ENCODE measurements at regions not wholly inside any gene's neighbourhood (a gene's known extent, or its start where the extent isn't known, plus 50 kb on each side); places are given as distances from the start of the nearest gene placed in this dataset.
"Not testable (repeated sequence)": the region's sequence is repeated elsewhere in the genome, so short reads cannot be mapped to it uniquely, and the experiment has no call there.

- no peaks in the 10 kb centered on the region for H3K4me1 ChIP-seq (ENCODE audit: control insufficient read depth in 5 of 5, insufficient read depth in 5 of 5, low read length in 5 of 5)
- H3K27ac ChIP-seq (ENCODE audit: low read depth in 1 of 2, low read length in 1 of 2): no peak overlapping the region
- H3K4me3 ChIP-seq: no peak overlapping the region
- no peak overlapping the region for H3K9ac ChIP-seq (ENCODE audit: insufficient read depth in 1 of 2, low read length in 2 of 2)
- H3K9me3 ChIP-seq (ENCODE audit: control insufficient read depth in 4 of 4, insufficient read depth in 3 of 4, low read length in 3 of 4): no peaks in the 10 kb centered on the region
- DNase-seq (no peak), ATAC-seq (ENCODE audit: insufficient read depth, low FRiP score) (no peak)
- no peaks in the 10 kb centered on the region for H3K36me3 ChIP-seq (ENCODE audit: control insufficient read depth in 4 of 4, insufficient read depth in 4 of 4, low read length in 4 of 4)
- TF ChIP-seq CTCF (IDR thresholded peaks at IDR 0.05; ENCODE audit: control extremely low read depth, extremely low read depth): no peak
- no peaks in the 10 kb centered on the region for H3K27me3 ChIP-seq (ENCODE audit: control insufficient read depth in 3 of 3, insufficient read depth in 3 of 3, low read length in 2 of 3)
- WGBS, 2 donors: 70 to 84% methylated on average over 1 of the region's 1 CpG
Observed at GRCh38 chr10:21385536-21385935, 139.9 kb downstream of the SKIDA1 start.

- 56 to 67% methylated on average over 3 of the region's 3 CpGs for WGBS, 2 donors
- H3K27ac ChIP-seq (ENCODE audit: low read depth in 1 of 2, low read length in 1 of 2): no peak overlapping the region
- no peak for DNase-seq
- ATAC-seq (ENCODE audit: insufficient read depth, low FRiP score): no peak
- no peaks in the 10 kb centered on the region for H3K36me3 ChIP-seq (ENCODE audit: control insufficient read depth in 4 of 4, insufficient read depth in 4 of 4, low read length in 4 of 4)
- no peak overlapping the region for H3K4me3 ChIP-seq
- no peak overlapping the region for H3K9ac ChIP-seq (ENCODE audit: insufficient read depth in 1 of 2, low read length in 2 of 2)
- H3K4me1 ChIP-seq (ENCODE audit: control insufficient read depth in 5 of 5, insufficient read depth in 5 of 5, low read length in 5 of 5): peaks cover 0 to 2% (median 0%) of the 10 kb centered on the region in 5 donors
- H3K9me3 ChIP-seq (ENCODE audit: control insufficient read depth in 4 of 4, insufficient read depth in 3 of 4, low read length in 3 of 4): peaks cover 0 to 4% (median 0%) of the 10 kb centered on the region in 4 donors
- no peaks in the 10 kb centered on the region for H3K27me3 ChIP-seq (ENCODE audit: control insufficient read depth in 3 of 3, insufficient read depth in 3 of 3, low read length in 2 of 3)
- no peak for TF ChIP-seq CTCF (IDR thresholded peaks at IDR 0.05; ENCODE audit: control extremely low read depth, extremely low read depth)
Observed at GRCh38 chr10:21379143-21379542, 146.3 kb downstream of the SKIDA1 start.

DNA sequence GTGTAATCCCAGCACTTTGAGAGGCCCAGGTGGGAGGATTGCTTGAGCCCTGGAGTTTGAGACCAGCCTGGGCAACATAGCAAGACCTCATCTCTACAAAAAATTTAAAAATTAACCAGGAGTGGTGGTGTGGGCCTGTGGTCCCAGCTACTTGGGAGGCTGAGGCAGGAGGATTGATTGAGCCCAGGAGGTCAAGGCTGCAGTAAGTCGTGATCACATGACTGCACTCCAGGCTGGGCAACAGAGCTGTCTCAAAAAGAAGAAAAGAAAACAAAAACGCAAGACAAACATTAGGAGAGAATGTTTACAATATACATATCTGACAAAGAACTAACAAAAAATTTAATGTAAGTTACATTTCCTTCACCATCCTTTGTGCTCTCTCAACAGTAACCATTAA, 150.2 kb downstream of the SKIDA1 start:
- 75 to 88% methylated on average over 2 of the region's 2 CpGs for WGBS, 2 donors
- DNase-seq; H3K27ac ChIP-seq (ENCODE audit: low read depth in 1 of 2, low read length in 1 of 2); H3K9me3 ChIP-seq (ENCODE audit: control insufficient read depth in 4 of 4, insufficient read depth in 3 of 4, low read length in 3 of 4); H3K4me1 ChIP-seq (ENCODE audit: control insufficient read depth in 5 of 5, insufficient read depth in 5 of 5, low read length in 5 of 5); H3K27me3 ChIP-seq (ENCODE audit: control insufficient read depth in 3 of 3, insufficient read depth in 3 of 3, low read length in 2 of 3); ATAC-seq (ENCODE audit: insufficient read depth, low FRiP score); H3K9ac ChIP-seq (ENCODE audit: insufficient read depth in 1 of 2, low read length in 2 of 2); H3K4me3 ChIP-seq; H3K36me3 ChIP-seq (ENCODE audit: control insufficient read depth in 4 of 4, insufficient read depth in 4 of 4, low read length in 4 of 4): not testable (repeated sequence)

- not testable (repeated sequence) for DNase-seq; H3K27ac ChIP-seq (ENCODE audit: low read depth in 1 of 2, low read length in 1 of 2)
- WGBS, 2 donors: 87 to 91% methylated on average over 3 of the region's 3 CpGs
Observed at GRCh38 chr10:21373881-21374280, 151.6 kb downstream of the SKIDA1 start.

More at GRCh38 chr10:21373881-21374280, 151.6 kb downstream of the SKIDA1 start:
- not testable (repeated sequence) for H3K27me3 ChIP-seq (ENCODE audit: control insufficient read depth in 3 of 3, insufficient read depth in 3 of 3, low read length in 2 of 3); H3K9ac ChIP-seq (ENCODE audit: insufficient read depth in 1 of 2, low read length in 2 of 2); ATAC-seq (ENCODE audit: insufficient read depth, low FRiP score); H3K36me3 ChIP-seq (ENCODE audit: control insufficient read depth in 4 of 4, insufficient read depth in 4 of 4, low read length in 4 of 4); H3K9me3 ChIP-seq (ENCODE audit: control insufficient read depth in 4 of 4, insufficient read depth in 3 of 4, low read length in 3 of 4); H3K4me3 ChIP-seq
- H3K4me1 ChIP-seq (ENCODE audit: control insufficient read depth in 5 of 5, insufficient read depth in 5 of 5, low read length in 5 of 5): peaks cover 0 to 21% (median 5%) of the 10 kb centered on the region in 5 donors

Data from lung (tissue), 11 donors.